ENCODE measurements at regions not wholly inside any gene's neighbourhood (a gene's known extent, or its start where the extent isn't known, plus 50 kb on each side); places are given as distances from the start of the nearest gene placed in this dataset.

GRCh38 chr5:148952097-148952867 is 110.6 kb downstream of the SH3TC2 start:
- TF ChIP-seq CTCF (IDR thresholded peaks at IDR 0.05) (no peak), POLR2A (IDR thresholded peaks at IDR 0.05) (no peak)

All from right lobe of liver (tissue), 4 donors.